OCI-LY1 (cell line): ENCODE measurements at regions not wholly inside any gene's neighbourhood (a gene's known extent, or its start where the extent isn't known, plus 50 kb on each side); places are given as distances from the start of the nearest gene placed in this dataset.

Experiments
- CTCF ChIP-seq: fragments of 200-600 bp; sonication (generic), shearing (Covaris generic); IDR thresholded peaks from 2 replicates; pipeline ENCODE4 v1.5.1; 2017; ENCODE audit warnings: mild to moderate bottlenecking, antibody characterized with exemption, low read length, moderate library complexity, mixed read lengths
- EZH2 ChIP-seq: fragments of 200-600 bp; sonication (generic), shearing (Covaris generic); IDR thresholded peaks from 2 replicates; pipeline ENCODE4 v1.8.0; 2017; ENCODE audit warnings: borderline replicate concordance, mixed run types, mild to moderate bottlenecking, antibody characterized with exemption, low read length, moderate library complexity, mixed read lengths

- TF ChIP-seq CTCF (no peak), EZH2 (no peak)
These were observed 127.0 kb upstream of the SSTR1 start for GRCh38 chr14:38080696-38081095.
